Gastrocnemius medialis (tissue), 4 donors: ENCODE measurements at regions not wholly inside any gene's neighbourhood (a gene's known extent, or its start where the extent isn't known, plus 50 kb on each side); places are given as distances from the start of the nearest gene placed in this dataset.

ENCODE experiments used
- ATAC-seq, 2 donors: fragments of 150-250 bp; one replicate each; pipeline ENCODE4 v1.9.1; 2016
- DNase-seq, 2 donors: peaks; one replicate each; pipeline ENCODE4 v3.0.0-alpha.2; 2019
- H3K27ac ChIP-seq, 4 donors: fragments of 200-600 bp; sonication (generic); 1 replicate in 1 of 4; 2 replicates in 3 of 4; pipeline ENCODE4 v1.5.1; 2016 to 2018; ENCODE audit warnings: mild to moderate bottlenecking in 2 of 4, moderate library complexity in 1 of 4
- H3K27me3 ChIP-seq, 3 donors: fragments of 200-600 bp; sonication (generic) in 2 of 3; 1 replicate in 1 of 3; 2 replicates in 2 of 3; pipeline versions ENCODE4 v1.5.1 to v1.6.0; 2016 to 2019; ENCODE audit warnings: mild to moderate bottlenecking in 1 of 3, moderate library complexity in 1 of 3
- H3K36me3 ChIP-seq, 2 donors: fragments of 200-600 bp; sonication (generic) in 1 of 2; one replicate each; pipeline ENCODE4 v1.5.1; 2017 to 2018
- H3K4me1 ChIP-seq, 2 donors: fragments of 200-600 bp; sonication (generic) in 1 of 2; one replicate each; pipeline ENCODE4 v1.5.1; 2016 to 2017; ENCODE audit warnings: mild to moderate bottlenecking in 2 of 2
- H3K4me3 ChIP-seq, 4 donors: fragments of 200-600 bp; sonication (generic) in 3 of 4; 1 replicate in 1 of 4; 2 replicates in 3 of 4; pipeline ENCODE4 v1.5.1; 2016 to 2019; ENCODE audit warnings: mild to moderate bottlenecking in 2 of 4
- H3K9me3 ChIP-seq, 3 donors: fragments of 200-600 bp; sonication (generic) in 2 of 3; 1 replicate in 1 of 3; 2 replicates in 2 of 3; pipeline ENCODE4 v1.5.1; 2016 to 2019
- CTCF ChIP-seq, 5 experiments: fragments of 450-650 bp in 3 of 5; fragments of 200-600 bp in 2 of 5; sonication (generic) in 2 of 5; IDR thresholded peaks in 4 of 5; conservative IDR thresholded peaks in 1 of 5; 1 replicate in 4 of 5; 2 replicates in 1 of 5; pipeline ENCODE4 v1.5.1; 2016 to 2019; ENCODE audit warnings: antibody characterized with exemption in 5 of 5, mild to moderate bottlenecking in 3 of 5, moderate library complexity in 3 of 5
- POLR2A ChIP-seq, 2 donors: fragments of 450-650 bp; IDR thresholded peaks; one replicate each; pipeline ENCODE4 v1.6.1; 2017; ENCODE audit warnings: antibody characterized with exemption in 2 of 2, mild to moderate bottlenecking in 2 of 2, moderate library complexity in 2 of 2
- in situ Hi-C, 4 donors: fragments of 200-750 bp; cut with MboI; loops; one replicate each; pipeline versions ENCODE4 v1.15.0 to v1.8.0; 2017; ENCODE audit warnings: low sequenced_read_pairs in 4 of 4
- intact Hi-C: fragments of 100-400 bp; cut with DNase I; formaldehyde crosslinking; loops from one replicate; pipeline ENCODE4 v1.15.1; 2023; ENCODE audit warnings: low total_unique reads

- peaks cover 0 to 9% of the 10 kb centered on the region in 2 donors for H3K4me1 ChIP-seq
- in situ Hi-C loops: no loop called here
- no peaks in the 10 kb centered on the region for H3K9me3 ChIP-seq
- H3K27ac ChIP-seq: no peak overlapping the region
- ATAC-seq (no peak), DNase-seq (no peak)
- H3K27me3 ChIP-seq: peaks cover 27 to 45% (median 39%) of the 10 kb centered on the region in 3 donors
- H3K36me3 ChIP-seq: no peaks in the 10 kb centered on the region
- TF ChIP-seq CTCF (IDR thresholded peaks at IDR 0.05 in 4 of 5, conservative IDR thresholded peaks at IDR 0.05 in 1 of 5) (no peak), POLR2A (IDR thresholded peaks at IDR 0.05) (no peak)
- intact Hi-C loops: no loop called here
- H3K4me3 ChIP-seq: no peak overlapping the region
Measured at GRCh38 chr15:89395031-89395430, 60.4 kb upstream of the POLG start.

GRCh38 chr15:89393056-89393455, 58.4 kb upstream of the POLG start:
- in situ Hi-C loops: no loop called here
- TF ChIP-seq POLR2A (IDR thresholded peaks at IDR 0.05): no peak
- TF ChIP-seq CTCF (IDR thresholded peaks at IDR 0.05 in 4 of 5, conservative IDR thresholded peaks at IDR 0.05 in 1 of 5): no peak
- ATAC-seq: no peak

GRCh38 chr15:89391685-89392257, 57.1 kb upstream of the POLG start:
- intact Hi-C loops: no loop called here
- Histone ChIP-seq H3K36me3 (no peaks in the 10 kb centered on the region), H3K9me3 (no peaks in the 10 kb centered on the region), H3K27me3 (peaks cover 0 to 18% (median 18%) of the 10 kb centered on the region in 3 donors), H3K27ac (no peak overlapping the region), H3K4me3 (no peak overlapping the region), H3K4me1 (no peaks in the 10 kb centered on the region)
- ATAC-seq (no peak), DNase-seq (no peak)
- in situ Hi-C loops: no loop called here
- TF ChIP-seq CTCF (IDR thresholded peaks at IDR 0.05 in 4 of 5, conservative IDR thresholded peaks at IDR 0.05 in 1 of 5) (no peak), POLR2A (IDR thresholded peaks at IDR 0.05) (no peak)

More at GRCh38 chr15:89393056-89393455, 58.4 kb upstream of the POLG start:
- Histone ChIP-seq H3K27ac (no peak overlapping the region), H3K4me1 (no peaks in the 10 kb centered on the region), H3K36me3 (no peaks in the 10 kb centered on the region), H3K9me3 (no peaks in the 10 kb centered on the region), H3K4me3 (no peak overlapping the region), H3K27me3 (peaks cover 7 to 31% (median 30%) of the 10 kb centered on the region in 3 donors)
- no peak for DNase-seq
- intact Hi-C loops: no loop called here

GRCh38 chr15:89389841-89390603, 55.4 kb upstream of the POLG start:
- intact Hi-C loops: no loop called here
- H3K36me3 ChIP-seq: no peaks in the 10 kb centered on the region
- no peaks in the 10 kb centered on the region for H3K4me1 ChIP-seq
- peaks cover 0 to 12% (median 9%) of the 10 kb centered on the region in 3 donors for H3K27me3 ChIP-seq
- no peak for ATAC-seq
- H3K9me3 ChIP-seq: no peaks in the 10 kb centered on the region
- in situ Hi-C loops: no loop called here
- DNase-seq: no peak
- no peak overlapping the region for H3K4me3 ChIP-seq
- TF ChIP-seq POLR2A (IDR thresholded peaks at IDR 0.05) (no peak), CTCF (IDR thresholded peaks at IDR 0.05 in 4 of 5, conservative IDR thresholded peaks at IDR 0.05 in 1 of 5) (no peak)
- H3K27ac ChIP-seq: no peak overlapping the region
